HEK293T (cell line): ENCODE measurements at regions not wholly inside any gene's neighbourhood (a gene's known extent, or its start where the extent isn't known, plus 50 kb on each side); places are given as distances from the start of the nearest gene placed in this dataset.

ENCODE experiments used
- ARNT ChIP-seq: fragments of 450-650 bp; IDR thresholded peaks from 2 replicates; pipeline ENCODE4 v1.6.1; 2017; ENCODE audit warnings: mild to moderate bottlenecking
- BHLHE40 ChIP-seq: fragments of 450-650 bp; IDR thresholded peaks from 2 replicates; pipeline ENCODE4 v1.6.1; 2016; ENCODE audit warnings: mild to moderate bottlenecking, moderate library complexity, borderline replicate concordance
- CTBP1 ChIP-seq: fragments of 450-650 bp; IDR thresholded peaks from 2 replicates; pipeline ENCODE4 v1.6.1; 2016; ENCODE audit warnings: borderline replicate concordance
- ELF4 ChIP-seq: fragments of 450-650 bp; IDR thresholded peaks from 2 replicates; pipeline ENCODE4 v1.6.1; 2017; ENCODE audit warnings: antibody characterized with exemption
- FOXA1 ChIP-seq: fragments of 450-650 bp; IDR thresholded peaks from 2 replicates; pipeline ENCODE4 v1.6.1; 2016; ENCODE audit warnings: mild to moderate bottlenecking
- HDGF ChIP-seq: fragments of 450-650 bp; IDR thresholded peaks from 2 replicates; pipeline ENCODE4 v1.6.1; 2017; ENCODE audit warnings: antibody characterized with exemption, borderline replicate concordance
- SUZ12 ChIP-seq: fragments of 450-650 bp; IDR thresholded peaks from 2 replicates; pipeline ENCODE4 v1.6.1; 2016; ENCODE audit warnings: mild to moderate bottlenecking

DNA sequence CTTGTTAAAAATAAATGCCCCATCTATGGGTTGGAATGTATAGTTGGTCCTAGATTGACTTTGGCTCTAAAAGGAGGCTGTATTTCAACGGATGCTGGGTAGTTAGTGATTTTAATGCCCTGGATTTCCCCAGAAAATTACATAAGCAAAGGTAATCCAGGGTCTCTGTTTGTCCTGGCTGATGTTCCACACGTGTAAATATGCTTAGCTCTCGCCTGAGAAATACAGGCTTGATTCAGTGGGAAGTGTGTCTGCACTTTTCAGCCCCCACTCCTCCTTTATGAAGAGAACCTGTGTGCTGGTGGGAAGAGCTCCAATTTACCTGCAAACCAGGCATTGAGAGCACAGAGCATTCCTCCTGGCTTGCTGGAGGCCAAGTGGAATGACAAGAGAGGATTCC, 294.6 kb upstream of the CLINT1 start:
- no peak for TF ChIP-seq BHLHE40
- no peak for TF ChIP-seq ELF4
- TF ChIP-seq SUZ12 = no peak
- TF ChIP-seq ARNT = no peak
- no peak for TF ChIP-seq HDGF
- no peak for TF ChIP-seq FOXA1
- no peak for TF ChIP-seq CTBP1
